GM18873 (cell line): ENCODE measurements at regions not wholly inside any gene's neighbourhood (a gene's known extent, or its start where the extent isn't known, plus 50 kb on each side); places are given as distances from the start of the nearest gene placed in this dataset.

Experiments
- ATAC-seq: cut with Tn5 transposase; IDR thresholded peaks from one replicate; pipeline ENCODE4 v1.9.1; 2021; ENCODE audit warnings: mild to moderate bottlenecking, moderate library complexity, moderate number of reproducible peaks; ENCODE audit not compliant: unreplicated experiment, low FRiP score

DNA sequence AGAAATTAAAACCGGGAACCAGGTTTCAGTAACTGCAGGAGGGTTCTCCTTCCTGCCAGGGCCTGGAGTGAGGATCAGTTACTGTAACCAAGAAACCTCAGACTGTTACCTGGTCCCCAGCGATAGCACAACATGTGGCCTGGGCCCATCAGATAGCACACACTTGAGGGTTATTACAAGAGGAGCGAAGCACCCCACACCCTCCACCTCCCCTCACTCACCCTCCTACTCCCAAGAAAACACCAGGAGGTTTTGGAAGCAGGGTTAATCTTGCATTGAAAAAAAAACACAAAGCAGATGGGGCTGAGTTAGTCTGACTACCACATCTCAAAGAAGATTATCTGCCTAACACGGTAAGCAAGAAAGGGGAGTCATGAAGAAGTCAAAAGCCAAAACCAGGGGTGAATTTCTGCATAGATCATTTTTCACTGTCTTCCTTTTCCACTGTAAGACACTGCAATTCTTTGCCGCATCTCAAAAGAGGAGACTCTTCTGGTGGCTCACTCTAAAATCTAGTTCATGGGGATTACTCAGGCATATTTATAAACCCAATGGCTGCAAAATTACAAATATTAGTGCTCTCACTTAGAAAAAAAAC lies 75.9 kb upstream of the DOCK9 start:
- ATAC-seq: no peak

DNA sequence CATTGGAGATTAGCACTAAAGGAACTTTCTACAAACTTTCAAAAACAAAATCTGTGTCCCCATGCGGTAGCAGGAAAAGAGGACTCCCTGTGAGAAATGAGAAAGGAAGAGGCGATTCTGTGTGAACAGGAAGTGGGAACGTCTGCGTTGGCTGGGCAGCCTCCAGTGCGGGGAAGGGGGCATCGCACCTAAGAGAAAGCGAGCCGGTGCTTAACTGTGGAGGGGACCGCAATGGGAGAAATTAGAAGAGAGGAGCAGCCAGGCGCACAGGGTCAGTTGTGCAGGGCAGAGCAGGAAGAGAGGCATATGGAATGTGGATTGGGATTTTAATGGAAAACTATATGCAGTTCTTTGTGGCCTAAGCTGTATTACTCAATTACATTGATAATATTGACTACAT lies 77.4 kb upstream of the DOCK9 start:
- ATAC-seq: no peak

DNA sequence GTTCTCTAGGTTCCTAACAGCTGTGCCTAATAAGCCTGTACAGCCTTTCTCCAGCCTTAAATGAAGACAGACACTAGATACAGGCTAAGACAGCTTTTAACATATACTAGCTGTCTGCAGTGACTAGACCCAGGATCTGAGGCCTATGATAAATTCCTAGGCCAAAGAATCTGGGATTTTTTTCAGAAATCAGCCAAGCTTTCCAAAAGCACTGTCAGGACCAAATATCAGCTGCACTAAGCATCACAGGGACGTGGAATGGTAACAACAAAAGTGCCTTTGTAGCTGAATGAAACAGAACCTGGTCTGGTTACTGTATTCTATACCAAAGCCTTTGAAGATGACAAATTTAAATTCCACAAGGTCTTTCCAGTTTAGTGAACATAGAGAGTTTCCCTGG lies 77.9 kb upstream of the DOCK9 start:
- no peak for ATAC-seq

DNA sequence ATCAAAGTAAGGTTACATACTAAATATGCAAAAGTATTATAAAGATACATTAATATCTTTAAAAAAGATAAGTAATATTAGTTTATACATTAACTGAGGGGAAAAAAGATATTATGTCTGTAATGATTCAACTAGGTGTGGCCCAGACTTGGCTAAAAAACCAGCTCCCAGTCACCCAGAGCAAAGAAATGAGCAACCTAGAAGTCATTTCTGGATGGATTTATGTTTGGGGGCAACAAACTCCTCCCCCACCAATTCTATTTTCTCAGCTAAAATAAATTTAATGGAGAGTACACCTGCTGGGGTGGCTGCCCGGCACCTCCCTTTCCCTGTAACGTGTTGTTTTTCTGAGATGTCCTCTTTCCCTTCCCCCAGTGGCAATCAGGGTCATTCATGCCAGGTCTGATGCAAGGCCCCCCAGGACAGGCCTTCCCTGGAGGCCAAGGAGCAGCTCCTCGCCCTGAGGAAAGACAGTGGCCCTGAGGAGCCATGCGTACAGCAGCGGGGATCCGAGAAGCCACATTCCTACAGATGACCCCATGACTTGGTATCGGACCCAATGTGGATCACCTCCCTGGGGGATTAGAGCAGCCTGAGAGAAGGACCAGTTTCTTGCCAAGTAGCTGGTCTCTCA lies 78.6 kb upstream of the DOCK9 start:
- ATAC-seq: no peak

DNA sequence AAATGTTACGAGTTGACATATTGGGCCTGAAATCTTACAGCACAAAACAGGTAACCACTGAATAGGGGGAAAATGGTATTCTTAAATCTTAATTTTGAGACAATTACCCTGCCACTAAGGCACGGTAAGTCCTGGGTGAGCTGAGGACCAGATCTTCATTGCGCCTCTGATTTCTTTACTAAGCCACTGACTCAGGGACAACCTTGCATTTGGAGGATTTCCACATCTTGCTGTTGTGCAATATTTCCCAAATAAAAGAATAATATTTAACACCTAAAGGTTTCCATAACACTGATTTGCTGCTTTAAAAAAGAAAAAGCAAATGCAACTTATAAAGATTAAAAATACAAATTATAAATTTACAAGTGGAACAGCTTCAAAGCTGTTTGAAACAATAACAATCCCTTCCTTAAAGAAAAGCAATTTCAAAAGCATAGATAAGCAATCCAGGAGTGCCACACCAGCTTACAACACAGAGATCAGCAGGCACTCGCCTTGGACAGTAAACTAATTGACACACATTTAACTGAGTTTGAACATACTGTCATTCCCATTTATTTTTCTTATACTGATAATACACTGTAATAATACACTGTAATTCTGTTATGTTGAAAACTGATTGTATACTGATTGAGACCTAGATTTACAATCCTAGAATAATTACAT lies 79.6 kb upstream of the DOCK9 start:
- no peak for ATAC-seq

DNA sequence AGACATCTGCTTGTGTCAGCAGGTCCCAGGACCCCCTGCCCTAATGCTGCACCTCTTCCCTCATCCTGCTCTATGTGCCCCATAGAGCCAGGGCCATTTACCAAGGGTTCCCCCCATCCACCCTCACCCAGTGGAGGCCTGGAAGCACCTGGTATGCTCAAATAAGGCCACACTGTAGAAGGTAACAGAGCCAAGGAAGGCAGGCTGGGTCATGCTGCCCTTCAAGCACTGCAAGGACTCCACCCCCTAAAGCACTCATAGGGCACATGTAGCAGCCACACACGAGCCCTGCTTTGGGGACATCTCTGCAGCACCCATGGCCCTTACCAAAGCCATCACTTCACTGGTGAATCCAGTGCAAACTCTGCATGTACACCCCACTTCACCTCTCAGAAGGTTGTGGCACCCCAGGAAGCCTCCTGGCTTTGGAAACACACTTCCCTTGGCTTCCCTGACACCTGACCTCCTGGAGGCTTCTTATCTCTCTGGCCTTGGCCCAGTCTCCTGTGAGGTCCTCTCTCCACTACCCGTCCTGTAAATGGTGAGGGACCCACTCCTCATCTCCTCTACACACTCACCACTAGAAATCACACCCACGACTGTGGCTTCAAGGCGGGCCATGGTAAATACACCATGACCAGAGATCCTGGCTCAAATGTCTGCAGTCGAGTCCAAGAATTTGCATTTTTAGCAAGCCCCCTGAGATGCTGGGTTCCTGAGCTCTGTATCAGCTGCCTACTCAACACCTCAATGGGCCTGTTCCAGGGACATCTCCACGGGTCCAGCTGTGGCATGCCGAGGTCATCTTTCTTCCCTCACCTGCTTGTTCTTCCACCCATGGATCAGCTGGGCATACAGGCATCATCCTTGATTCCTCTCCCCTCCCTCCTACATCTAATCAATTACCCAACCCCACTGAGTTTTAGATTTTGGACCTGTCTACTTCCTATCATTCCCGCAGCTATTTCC lies 80.9 kb upstream of the DOCK9 start:
- ATAC-seq: no peak

DNA sequence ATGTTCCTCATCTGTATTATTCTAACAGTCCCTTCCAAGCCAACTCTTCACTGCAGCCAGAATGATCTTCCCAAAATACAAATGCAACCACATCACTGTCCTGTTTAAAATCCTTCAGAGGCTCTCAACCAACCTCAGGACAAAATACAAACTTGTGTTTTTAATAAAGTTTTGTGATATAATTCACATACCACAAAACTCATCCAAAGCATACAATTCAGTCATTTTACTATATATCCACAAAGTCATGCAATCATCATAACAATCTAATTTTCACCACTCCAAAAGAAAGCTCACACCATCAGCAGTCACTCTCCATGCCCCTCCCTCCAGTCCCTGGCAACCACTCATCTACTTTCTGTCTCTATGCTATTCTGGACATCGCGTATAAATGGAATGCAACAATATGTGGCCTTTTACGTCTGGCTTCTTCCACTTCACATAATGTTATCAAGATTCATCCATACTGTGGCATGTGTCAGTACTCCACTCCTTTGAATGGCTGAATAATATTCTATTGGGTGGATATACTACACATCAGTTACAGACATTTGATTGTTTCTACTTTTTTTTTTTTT lies 81.7 kb upstream of the DOCK9 start:
- no peak for ATAC-seq

DNA sequence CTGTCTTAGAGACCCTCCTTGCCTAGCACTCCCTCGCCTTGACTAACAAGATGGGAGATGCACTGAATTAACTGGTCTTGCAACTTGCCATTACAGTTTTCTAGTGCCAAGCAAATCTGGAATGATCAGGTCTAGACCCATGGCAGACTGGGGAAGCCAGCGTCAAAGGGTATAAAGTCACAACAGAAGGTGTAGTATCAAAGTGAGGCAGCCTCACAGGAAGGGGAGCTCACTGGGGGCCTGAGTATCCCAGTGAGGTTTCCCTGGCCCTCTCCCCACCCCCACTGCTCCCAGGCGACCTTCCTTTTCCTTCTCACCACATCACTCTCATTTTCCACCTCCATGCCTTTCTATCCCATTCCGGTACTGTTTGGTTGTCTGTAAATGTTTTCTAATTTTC lies 83.5 kb upstream of the DOCK9 start:
- no peak for ATAC-seq

DNA sequence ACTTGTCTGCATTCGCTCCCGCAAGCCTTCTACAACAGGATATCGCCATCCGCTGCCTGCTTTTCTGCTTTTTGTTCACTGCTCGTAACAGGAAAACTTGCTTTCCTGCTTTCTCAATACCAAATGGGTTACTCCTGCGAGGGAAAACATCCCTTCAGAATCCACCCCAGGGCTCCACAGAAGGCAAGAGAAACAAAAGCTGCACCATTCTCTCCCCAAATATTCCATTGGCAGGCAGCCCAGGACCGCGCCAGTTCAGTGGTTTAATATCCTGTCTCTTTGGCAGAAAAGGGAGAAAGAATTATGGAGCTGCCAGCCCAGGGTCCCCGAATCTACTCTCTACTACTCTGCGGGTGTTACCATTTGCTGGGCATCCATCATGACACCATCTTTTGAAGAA lies 84.7 kb upstream of the DOCK9 start:
- ATAC-seq: no peak

DNA sequence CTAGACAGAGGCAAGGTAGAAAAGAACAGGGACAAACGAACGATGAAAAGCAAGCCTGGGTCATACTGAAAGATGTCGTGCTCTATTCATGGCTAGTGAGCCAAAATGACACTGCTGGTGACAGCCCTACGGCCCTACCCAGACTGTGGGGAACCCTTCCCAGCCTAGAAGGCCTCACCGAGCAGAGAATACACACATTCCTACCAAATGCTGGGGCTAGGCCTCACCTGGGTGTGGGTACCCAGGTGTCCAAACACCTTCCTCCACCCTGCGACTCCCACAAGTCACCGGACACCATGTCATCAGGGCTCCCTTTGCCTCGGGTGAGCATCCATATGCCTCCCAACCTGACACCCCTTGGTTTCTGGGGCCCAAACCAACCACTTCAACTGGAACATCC lies 85.3 kb upstream of the DOCK9 start:
- no peak for ATAC-seq

DNA sequence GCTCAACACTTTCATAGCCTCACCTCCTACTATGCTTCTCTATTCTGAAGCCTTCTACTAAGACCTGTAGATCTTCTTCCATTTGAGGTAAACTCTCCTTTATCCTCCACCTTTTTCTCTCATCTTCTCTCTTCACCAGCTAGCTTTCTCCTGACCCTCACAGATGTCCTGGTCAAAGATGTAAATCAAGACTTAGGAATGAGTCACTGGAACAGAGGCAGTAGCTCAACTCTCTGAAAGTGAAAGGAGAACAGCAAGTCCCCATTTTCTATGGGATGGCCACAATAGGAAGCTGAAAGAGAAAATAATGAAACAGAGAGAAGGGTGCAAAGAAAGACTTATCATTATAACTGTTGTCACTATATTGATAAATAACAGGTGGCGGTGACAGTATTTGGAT lies 86.1 kb upstream of the DOCK9 start:
- ATAC-seq: no peak

DNA sequence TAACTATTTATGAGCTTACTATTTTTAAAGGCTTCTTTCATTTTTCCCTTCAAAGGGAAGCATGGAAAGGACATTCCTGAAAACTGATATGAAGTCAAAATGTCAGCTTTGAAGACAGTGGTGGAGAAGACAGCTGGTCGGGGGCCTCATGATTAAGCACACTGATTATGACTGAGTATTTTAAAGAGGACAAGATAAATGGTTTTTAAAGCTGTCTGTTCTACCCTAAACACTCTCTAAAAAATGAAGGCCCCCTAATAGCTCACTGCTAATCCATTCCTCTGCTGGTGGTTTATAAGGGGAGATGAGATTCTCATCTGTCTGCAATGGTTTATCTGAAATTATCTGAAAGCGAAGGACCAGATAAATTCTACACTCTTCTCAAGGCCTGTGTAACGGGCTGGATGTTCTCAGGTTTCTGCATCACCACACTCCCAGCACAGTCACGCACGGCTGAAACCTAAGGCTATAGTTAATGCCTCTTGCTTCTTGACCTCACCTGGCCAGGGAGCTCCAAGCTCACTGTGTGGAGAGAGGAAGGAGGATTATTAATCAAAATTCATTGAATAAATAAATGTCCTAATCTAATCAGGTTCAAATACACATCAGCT lies 86.9 kb upstream of the DOCK9 start:
- ATAC-seq: no peak

DNA sequence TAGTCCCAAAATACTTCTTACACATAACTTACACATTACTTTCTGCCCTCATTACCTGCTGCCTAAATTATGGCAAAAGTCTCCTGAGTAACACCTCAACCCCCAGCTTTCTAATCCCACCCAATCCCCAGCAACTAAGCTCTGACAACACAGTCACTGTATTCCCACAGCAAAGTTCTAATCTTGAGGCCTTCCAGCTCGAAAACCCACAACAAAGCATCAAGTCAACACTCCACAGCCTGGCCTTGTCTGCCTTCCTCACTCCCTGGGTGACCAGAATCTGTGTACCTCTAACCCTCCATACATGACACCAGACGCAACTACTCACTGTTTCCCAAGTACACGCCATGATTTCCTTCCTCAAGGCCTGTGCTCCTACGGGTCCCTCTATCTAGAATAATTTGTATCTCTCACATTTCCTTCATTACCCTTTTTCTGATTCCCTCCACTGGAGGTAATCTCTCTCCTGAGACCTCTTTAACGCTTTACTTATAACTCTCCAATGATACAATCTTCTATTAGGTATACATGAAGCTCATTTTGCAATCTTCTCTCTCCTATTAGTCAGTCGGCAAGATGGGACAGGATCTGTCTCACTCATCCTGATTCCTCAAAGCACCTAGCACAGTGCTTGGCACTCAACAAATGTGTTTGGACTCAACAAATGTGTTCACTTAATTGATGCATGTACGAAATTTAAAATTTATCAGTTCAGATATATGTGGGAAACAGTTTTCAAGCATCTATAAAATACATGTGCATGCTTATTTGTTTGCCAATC lies 87.6 kb upstream of the DOCK9 start:
- no peak for ATAC-seq

DNA sequence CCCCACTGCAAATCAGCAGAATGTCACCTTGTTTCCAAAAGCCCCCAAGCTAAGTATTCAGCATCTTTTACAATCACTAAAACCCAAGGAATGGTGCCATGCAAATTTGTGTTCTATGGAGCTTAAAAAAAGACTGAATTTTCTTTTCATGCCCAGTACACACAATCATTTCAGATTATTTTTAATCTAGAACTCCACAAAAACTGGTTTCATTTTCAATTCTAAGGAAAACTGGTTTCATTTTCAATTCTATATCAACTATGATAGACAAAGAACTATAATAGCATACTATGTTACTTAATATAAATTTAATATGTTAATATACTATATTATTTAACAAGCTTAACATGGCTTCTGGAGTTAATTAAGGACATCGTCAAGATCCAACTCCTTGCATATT lies 88.4 kb upstream of the DOCK9 start:
- no peak for ATAC-seq

DNA sequence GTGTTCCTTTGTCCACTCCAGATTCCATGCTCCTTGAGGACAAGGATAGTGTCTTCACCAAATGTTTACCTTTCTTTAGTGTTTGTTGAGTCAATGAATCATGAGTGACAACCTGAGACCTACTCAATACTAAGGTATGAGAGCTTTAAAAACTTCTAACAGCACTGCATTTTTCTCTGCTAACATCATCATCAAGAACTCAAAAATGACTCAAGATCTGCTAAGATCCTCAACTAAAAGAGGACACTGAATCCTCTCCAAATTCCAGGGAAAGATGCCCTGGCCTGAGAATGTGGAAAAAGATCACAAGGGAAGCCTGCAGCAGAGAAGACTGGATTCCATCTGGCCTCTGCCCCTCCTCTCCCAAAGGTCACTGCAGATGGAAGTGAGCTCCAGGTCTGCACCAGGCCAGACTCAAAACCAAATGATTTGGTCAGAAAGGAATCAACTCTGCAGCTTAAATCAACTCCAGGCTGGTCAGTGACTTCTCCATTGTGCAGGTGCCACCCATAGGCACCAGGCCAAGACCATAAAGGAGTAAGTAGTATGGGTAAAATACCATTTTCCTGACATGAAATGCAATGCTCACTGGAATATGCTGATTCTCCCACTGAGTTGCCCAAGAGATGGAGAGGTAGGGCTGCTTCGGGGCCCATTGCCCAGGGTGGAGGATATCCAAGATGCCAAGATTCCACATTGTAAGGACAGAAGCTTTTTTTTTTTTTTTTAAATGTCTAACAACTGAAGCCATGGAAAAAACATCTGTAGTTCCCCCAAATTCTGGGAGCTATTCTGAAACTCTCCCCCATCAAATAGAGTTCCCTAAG lies 89.5 kb upstream of the DOCK9 start:
- no peak for ATAC-seq

DNA sequence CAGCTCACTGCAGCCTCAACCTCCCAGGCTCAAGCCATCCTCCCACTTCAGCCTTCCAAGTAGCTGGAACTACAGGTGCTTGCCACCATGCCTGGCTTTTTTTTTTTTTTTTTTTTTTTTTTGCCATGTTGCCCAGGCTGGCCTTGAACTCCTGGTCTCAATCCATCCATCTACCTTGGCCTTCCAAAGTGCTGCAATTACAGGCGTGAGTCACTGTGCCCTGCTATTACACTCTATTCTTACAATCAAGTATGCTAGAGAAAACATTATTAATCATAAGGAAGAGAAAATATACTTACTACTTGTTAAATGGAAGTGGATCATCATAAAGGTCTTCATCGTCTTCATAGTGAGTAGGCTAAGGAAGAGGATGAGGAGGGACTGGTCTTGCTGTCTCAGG lies 93.3 kb upstream of the DOCK9 start:
- ATAC-seq: no peak

DNA sequence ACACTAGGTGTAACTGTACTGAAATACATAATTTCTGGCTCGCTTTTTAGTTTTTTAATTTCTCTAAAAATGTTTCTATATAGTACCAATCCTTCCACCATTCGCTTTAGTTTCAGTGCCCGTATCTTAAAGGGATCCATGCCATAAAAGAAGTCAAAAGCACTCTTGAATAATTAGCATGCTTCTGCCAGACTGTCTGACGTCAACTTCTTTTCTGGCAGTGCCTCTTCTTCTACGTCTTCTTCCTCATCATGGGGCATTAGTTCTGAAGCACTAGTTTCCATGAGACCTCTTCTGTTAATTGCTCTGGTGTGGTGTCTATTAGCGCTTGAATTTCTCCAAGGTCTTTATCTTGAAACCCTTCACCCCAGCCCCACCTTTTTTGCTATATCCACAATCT lies 93.8 kb upstream of the DOCK9 start:
- ATAC-seq: no peak

DNA sequence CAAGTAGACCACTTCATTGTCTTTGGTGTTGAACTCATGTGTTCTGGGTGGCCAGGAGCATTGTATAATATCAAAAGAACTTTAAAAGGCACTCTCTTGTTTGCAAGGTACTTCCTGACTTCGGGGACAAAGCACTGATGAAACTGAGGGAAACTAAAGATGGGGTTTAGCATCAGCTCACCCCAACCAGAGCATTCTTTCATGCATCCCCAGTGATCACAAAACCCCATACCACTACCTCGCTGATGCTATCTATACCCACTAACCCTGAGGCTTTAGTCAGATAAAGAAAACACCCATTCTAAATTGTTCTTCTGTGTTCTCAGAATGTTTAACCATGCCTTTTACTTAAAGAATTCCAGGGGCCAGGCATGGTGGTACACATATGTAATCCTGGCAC lies 94.5 kb upstream of the DOCK9 start:
- ATAC-seq: no peak

DNA sequence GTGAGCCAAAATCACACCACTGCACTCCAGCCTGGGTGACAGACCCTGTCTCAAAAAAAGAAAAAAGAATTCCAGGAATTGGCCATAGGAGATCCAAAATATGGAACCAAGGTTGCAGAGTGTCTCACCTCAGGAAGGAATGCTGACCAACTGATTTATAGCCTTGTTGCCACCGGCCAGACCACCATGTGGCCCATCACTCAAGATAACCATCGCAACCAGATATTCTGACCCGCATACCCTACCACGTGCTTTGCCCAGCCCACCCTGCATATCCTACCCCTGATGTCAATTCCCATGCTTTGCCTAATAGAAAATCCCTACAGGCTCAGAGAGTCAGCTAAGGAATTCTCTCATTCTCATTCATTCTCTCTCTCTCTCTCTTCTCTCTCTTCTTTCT lies 95.1 kb upstream of the DOCK9 start:
- ATAC-seq: no peak
